HCEC 1CT (cell line): ENCODE measurements at regions not wholly inside any gene's neighbourhood (a gene's known extent, or its start where the extent isn't known, plus 50 kb on each side); places are given as distances from the start of the nearest gene placed in this dataset.
A peak's percentile ranks its signal among the peaks of the same experiment; 100 is the strongest.
"Not testable (repeated sequence)": the region's sequence is repeated elsewhere in the genome, so short reads cannot be mapped to it uniquely, and the experiment has no call there.

Source experiments
- DNase-seq: peaks from one replicate; pipeline ENCODE4 v3.0.0-alpha.2; 2017

DNA sequence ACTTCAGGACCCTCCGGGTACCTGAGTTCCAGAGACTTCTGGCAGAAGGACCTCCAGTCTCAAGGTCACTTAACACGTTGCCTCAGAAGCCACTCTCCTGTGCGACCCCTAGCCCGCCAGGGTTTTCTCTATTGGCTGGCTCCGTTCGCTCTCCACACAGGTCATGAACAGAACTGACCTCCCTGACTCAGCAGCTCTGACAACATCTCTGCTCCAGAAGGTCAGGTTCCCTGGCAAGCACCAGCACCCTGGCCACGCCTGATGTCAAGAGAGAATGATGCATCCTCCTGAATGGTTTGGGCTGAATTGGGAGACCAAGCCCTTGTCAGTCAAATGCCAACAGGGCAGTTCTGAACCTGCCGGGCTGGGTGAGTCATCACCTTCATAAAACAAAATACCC lies 84.3 kb upstream of the TMEM45B start:
- no peak for DNase-seq

DNA sequence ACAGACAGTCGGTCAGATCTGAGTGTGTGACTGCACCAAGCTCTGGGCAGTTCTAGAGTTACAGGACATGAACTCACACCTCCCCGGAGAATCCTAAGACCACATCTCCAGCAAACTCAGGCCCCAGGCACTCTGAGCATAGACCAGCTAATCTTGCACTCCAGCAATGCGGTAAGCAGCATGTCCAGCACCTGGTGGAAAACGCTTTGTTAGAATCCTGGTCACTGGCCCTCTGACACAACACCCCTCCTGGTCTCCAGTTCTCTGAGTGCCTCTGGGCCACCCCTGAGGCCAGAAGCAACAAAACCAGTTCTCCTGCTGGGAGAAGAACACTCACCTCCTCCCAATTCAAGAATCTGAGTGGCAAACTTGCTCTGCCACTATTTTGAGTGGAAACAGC lies 82.7 kb upstream of the TMEM45B start:
- no peak for DNase-seq

GRCh38 chr11:129733384-129733783 lies 82.3 kb upstream of the TMEM45B start:
- no peak for DNase-seq

- no peak for DNase-seq
These were observed 81.7 kb upstream of the TMEM45B start for GRCh38 chr11:129733981-129734380.

DNA sequence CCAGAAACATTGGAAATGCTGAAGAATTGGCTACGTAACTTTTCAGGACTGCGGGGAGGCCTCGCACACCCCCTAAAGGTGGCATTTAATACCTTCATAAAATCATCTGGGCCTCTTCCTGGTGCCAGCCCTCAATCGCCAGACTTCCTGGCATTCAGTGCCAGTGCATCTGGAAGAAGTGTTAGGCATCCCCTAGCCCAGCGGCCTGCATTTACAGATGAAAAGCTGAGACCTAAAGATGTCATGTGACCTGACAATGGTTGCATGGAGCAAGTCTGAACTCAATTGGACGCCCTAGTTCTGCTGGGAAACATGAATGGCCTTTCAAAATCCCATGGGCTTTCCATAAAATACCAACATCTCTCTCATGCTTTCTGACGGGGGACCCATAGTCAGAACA lies 81.0 kb upstream of the TMEM45B start:
- DNase-seq, result no peak

GRCh38 chr11:129737831-129738230 lies 77.8 kb upstream of the TMEM45B start:
- DNase-seq, result no peak

DNA sequence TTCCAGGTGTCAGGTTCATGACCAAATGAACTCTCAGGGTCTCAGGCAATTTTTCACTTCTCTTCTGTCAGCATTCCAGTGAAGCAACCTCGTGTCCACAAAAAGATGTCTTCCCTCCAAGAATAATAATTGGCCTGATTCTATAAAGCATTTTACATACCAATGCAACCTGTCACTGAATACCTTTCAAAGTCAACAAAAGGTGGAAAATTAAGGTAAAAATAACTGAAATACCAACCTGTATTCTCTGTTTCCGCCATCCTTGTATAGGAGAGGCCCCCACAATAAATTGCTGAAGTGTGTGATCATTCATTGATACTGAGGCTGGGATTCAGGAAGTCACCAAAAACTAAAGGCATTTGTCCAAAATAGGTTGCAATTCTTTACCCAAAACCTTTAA lies 77.4 kb upstream of the TMEM45B start:
- no peak for DNase-seq

GRCh38 chr11:129739339-129739738 lies 76.3 kb upstream of the TMEM45B start:
- DNase-seq, result no peak

- DNase-seq, result no peak
These were observed 75.4 kb upstream of the TMEM45B start for GRCh38 chr11:129740125-129740719.

DNA sequence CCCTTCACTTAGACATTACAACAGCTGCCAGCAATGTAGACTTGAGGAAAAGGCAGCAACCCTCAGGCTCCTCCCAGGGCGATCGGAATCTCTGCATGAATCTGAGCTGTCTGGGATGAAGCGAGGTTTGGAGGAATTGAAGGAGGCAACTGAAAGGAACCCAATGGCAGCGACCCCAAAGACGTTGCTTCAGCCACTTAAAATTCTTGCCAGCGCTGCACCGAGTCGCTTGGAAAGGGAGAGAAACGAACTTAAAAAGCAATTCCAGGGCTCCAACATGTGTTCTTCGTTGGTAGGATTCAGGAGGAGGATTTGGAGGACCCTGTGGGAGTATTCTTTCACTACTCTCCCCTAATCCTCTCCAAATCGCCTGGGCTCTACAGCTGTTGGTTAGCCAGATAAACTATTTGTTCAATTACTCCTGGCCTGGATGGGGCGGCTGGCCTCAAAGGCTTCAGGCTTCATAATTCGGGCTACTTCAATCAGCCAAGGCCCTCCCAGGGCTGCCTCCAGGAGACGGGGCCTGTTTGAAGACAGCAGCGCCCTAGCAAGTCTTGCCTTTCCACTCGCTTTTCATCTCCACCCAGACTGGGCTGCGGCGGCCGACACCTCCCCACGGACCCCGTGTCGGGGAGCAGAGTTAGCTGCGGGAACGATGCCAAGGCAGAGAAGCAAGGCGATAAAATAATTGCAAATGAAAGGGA lies 72.4 kb upstream of the TMEM45B start:
- no peak for DNase-seq

GRCh38 chr11:129747071-129747470 lies 68.6 kb upstream of the TMEM45B start:
- DNase-seq, result no peak

- DNase-seq, result no peak
These were observed 66.5 kb upstream of the TMEM45B start for GRCh38 chr11:129749141-129749540.

- peak; percentile 44 for DNase-seq
These were observed 65.0 kb upstream of the TMEM45B start for GRCh38 chr11:129750343-129751292.

- DNase-seq, result no peak
These were observed 64.1 kb upstream of the TMEM45B start for GRCh38 chr11:129751511-129751910.

DNA sequence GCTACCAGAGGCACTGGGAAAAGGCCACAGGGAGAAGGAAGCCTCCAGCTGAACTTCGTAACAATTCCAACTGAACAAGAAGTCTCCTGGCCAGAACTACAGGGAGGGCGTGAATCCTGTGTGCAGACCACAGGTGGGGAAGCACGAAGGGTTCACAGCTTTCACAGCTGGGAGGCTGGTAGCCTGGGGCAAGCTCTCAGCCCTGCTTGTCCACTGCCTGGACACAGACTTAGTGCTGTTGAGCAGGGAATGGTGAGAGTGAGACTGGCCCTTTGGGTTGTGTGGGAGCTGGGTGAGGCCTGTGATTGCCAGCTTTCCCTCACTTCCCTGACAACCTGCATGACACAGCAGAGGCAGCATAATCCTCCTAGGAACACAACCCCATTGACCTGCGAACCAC lies 52.1 kb upstream of the TMEM45B start:
- not testable (repeated sequence) for DNase-seq

- not testable (repeated sequence) for DNase-seq
These were observed 51.4 kb upstream of the TMEM45B start for GRCh38 chr11:129764204-129764603.
